Tibial nerve (tissue), 4 donors: ENCODE measurements at regions not wholly inside any gene's neighbourhood (a gene's known extent, or its start where the extent isn't known, plus 50 kb on each side); places are given as distances from the start of the nearest gene placed in this dataset.

Experiments
- DNase-seq, 2 donors: peaks; one replicate each; pipeline ENCODE4 v3.0.0-alpha.2; 2019; ENCODE audit warnings: low spot score in 2 of 2
- H3K27ac ChIP-seq, 4 donors: fragments of 200-600 bp; sonication (generic) in 3 of 4; one replicate each; pipeline ENCODE4 v1.5.1; 2017 to 2019; ENCODE audit warnings: mild to moderate bottlenecking in 1 of 4
- H3K27me3 ChIP-seq, 2 donors: fragments of 200-600 bp; sonication (generic) in 1 of 2; one replicate each; pipeline versions ENCODE4 v1.5.1 to v1.6.0; 2017 to 2019
- H3K36me3 ChIP-seq, 3 donors: fragments of 200-600 bp; sonication (generic); one replicate each; pipeline ENCODE4 v1.5.1; 2018 to 2019
- H3K4me1 ChIP-seq, 4 donors: fragments of 200-600 bp; sonication (generic) in 3 of 4; one replicate each; pipeline ENCODE4 v1.5.1; 2017 to 2019
- H3K4me3 ChIP-seq, 4 donors: fragments of 200-600 bp; sonication (generic) in 3 of 4; one replicate each; pipeline ENCODE4 v1.5.1; 2017 to 2019; ENCODE audit warnings: mild to moderate bottlenecking in 1 of 4, moderate library complexity in 1 of 4
- H3K9me3 ChIP-seq, 4 donors: fragments of 200-600 bp; sonication (generic) in 3 of 4; one replicate each; pipeline ENCODE4 v1.5.1; 2017 to 2019
- EP300 ChIP-seq, 2 donors: sonication (generic); formaldehyde crosslinking; IDR thresholded peaks; one replicate each; pipeline ENCODE4 v1.6.1; 2017; ENCODE audit warnings: antibody characterized with exemption in 2 of 2, mild to moderate bottlenecking in 1 of 2
- POLR2A ChIP-seq, 2 donors: fragments of 450-650 bp; IDR thresholded peaks; one replicate each; pipeline ENCODE4 v1.6.1; 2017; ENCODE audit warnings: antibody characterized with exemption in 2 of 2, mild to moderate bottlenecking in 2 of 2, moderate library complexity in 2 of 2
- WGBS, 2 donors: methylation state at CpG; one replicate each; pipeline ENCODE4 v1.1.5; 2018; 5-methylcytosine and 5-hydroxymethylcytosine counted together
- TF ChIP-seq, protein P1 (sequence below), 5 experiments: fragments of 200-600 bp in 3 of 5; fragments of 450-650 bp in 2 of 5; sonication (generic) in 3 of 5; IDR thresholded peaks; one replicate each; pipeline ENCODE4 v1.5.1; 2016 to 2019; ENCODE audit warnings: antibody characterized with exemption in 5 of 5, mild to moderate bottlenecking in 3 of 5, moderate library complexity in 2 of 5

DNA sequence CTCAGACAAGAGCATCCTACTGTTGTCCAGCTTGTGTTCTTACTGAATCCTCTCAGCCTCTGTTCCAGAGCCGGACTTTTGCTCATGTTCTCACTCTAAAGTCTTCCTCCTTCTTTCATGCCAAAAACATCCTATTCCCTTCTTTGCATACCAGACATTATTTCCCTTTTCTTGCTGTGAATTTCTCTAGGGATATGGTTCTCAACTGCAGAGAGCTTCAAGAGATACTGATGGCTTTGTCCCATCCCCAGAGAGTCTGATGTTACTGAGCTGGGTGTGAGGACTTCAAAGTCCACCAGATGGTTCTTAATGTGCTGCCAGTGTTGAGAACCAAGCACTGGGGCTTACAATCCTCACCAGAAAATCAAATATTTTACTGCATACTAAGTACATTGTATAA, 98.6 kb upstream of the FER start:
- no peaks in the 10 kb centered on the region for H3K36me3 ChIP-seq
- no peak overlapping the region for H3K27ac ChIP-seq
- WGBS, 2 donors: 39 to 48% methylated on average over 1 of the region's 1 CpG
- H3K27me3 ChIP-seq: no peaks in the 10 kb centered on the region
- DNase-seq: no peak
- TF ChIP-seq EP300 (IDR thresholded peaks at IDR 0.05) (no peak), POLR2A (IDR thresholded peaks at IDR 0.05) (no peak)
- TF ChIP-seq, protein P1, sequence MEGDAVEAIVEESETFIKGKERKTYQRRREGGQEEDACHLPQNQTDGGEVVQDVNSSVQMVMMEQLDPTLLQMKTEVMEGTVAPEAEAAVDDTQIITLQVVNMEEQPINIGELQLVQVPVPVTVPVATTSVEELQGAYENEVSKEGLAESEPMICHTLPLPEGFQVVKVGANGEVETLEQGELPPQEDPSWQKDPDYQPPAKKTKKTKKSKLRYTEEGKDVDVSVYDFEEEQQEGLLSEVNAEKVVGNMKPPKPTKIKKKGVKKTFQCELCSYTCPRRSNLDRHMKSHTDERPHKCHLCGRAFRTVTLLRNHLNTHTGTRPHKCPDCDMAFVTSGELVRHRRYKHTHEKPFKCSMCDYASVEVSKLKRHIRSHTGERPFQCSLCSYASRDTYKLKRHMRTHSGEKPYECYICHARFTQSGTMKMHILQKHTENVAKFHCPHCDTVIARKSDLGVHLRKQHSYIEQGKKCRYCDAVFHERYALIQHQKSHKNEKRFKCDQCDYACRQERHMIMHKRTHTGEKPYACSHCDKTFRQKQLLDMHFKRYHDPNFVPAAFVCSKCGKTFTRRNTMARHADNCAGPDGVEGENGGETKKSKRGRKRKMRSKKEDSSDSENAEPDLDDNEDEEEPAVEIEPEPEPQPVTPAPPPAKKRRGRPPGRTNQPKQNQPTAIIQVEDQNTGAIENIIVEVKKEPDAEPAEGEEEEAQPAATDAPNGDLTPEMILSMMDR (IDR thresholded peaks at IDR 0.05): no peak
- peaks cover 0 to 5% (median 0%) of the 10 kb centered on the region in 4 donors for H3K4me1 ChIP-seq
- H3K4me3 ChIP-seq: no peak overlapping the region
- H3K9me3 ChIP-seq: peaks cover 0 to 12% (median 0%) of the 10 kb centered on the region in 4 donors

DNA sequence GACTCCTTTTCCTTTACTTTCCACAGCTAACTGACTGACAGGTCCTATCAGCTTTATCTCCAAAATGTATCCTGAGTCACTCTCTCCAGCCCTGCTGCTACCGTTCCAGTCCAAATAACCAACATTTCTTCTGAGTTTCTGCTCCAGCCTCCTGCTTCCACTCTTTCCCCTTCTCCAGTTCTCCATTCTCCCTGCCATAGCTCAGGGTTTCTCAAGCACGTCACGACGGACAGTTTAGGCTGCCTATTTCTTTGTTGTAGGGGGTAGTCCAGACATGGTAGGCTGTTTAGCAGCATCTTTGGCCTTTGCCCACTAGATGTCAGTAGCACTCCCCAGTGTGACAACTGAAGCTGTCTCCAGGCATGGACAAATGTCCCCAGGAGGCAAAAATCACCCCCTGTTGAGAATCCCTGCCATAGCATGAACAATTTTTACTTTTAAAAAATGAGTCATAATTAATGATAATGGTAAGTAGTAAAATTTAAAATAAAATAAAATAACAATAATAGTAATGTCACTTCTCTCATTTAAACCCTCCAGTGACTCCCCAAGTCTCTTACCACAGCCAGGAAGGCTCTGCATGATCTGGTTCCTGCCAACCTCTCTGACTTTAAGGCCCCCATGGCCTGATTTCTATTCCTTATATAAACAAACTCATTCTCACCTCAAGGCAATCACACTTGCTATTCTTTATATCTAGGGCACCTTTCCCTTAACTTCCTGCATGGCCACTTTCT, 105.4 kb upstream of the FER start:
- Histone ChIP-seq H3K9me3 (peaks cover 0 to 6% (median 0%) of the 10 kb centered on the region in 4 donors), H3K4me3 (no peak overlapping the region), H3K36me3 (no peaks in the 10 kb centered on the region), H3K4me1 (peaks cover 0 to 3% (median 0%) of the 10 kb centered on the region in 4 donors), H3K27ac (no peak overlapping the region), H3K27me3 (no peaks in the 10 kb centered on the region)
- WGBS, 2 donors: 6 to 8% methylated on average over 4 of the region's 4 CpGs
- TF ChIP-seq, protein P1 (IDR thresholded peaks at IDR 0.05): peak; percentile 61 to 81 (median 73)
- no peak for TF ChIP-seq EP300 (IDR thresholded peaks at IDR 0.05)
- DNase-seq: peak; percentile 24 to 59

DNA sequence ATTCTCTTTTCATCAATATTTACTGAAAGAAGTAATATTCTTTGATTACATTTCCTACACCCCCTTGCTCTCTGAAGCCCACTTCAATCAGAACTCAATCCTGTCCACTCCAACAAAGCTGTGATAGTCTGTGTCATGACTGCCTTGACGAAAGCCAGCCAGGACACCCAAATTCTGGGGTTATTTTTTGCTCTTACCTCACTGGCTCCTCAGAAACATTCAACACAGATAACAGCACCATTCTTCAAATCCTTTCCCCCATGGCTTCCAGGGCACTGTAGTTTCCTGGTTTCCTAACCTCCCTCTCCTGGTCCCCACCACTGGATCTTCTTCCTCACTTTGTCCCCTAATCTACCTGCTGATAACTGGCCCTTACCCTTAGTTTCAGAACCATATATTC, 106.1 kb upstream of the FER start:
- DNase-seq: no peak
- Histone ChIP-seq H3K36me3 (no peaks in the 10 kb centered on the region), H3K4me1 (peaks cover 0 to 3% (median 0%) of the 10 kb centered on the region in 4 donors), H3K27ac (no peak overlapping the region), H3K27me3 (no peaks in the 10 kb centered on the region), H3K9me3 (no peaks in the 10 kb centered on the region), H3K4me3 (no peak overlapping the region)
- whole genome bisulfite sequencing, 2 donors: 61 to 85% methylated on average over 1 of the region's 1 CpG
- TF ChIP-seq POLR2A (IDR thresholded peaks at IDR 0.05): no peak
- TF ChIP-seq EP300 (IDR thresholded peaks at IDR 0.05): no peak
- TF ChIP-seq, protein P1 (IDR thresholded peaks at IDR 0.05): no peak

DNA sequence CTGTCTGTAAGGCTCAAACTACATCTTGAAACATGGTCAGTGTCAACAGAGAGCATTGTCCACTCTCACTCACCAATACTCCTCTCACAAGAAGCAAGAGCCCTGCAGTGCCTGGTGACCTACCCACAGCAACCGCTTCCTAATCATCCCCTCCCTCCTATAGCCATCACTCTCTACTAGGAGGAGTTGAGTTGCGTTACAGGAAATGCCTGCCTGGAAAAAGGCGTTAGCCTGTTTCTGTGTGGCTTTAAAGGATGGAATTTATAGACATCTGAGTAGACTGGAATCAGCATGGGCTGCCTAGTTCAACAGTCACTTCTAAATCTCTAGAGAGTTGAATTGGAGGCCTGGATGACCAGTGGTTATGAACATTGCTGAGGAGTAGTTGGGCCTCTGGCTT, 108.3 kb upstream of the FER start:
- Histone ChIP-seq H3K4me1 (peaks cover 0 to 8% (median 0%) of the 10 kb centered on the region in 4 donors), H3K9me3 (no peaks in the 10 kb centered on the region), H3K27me3 (no peaks in the 10 kb centered on the region), H3K4me3 (no peak overlapping the region), H3K36me3 (no peaks in the 10 kb centered on the region), H3K27ac (no peak overlapping the region)
- DNase-seq: no peak
- TF ChIP-seq, protein P1 (IDR thresholded peaks at IDR 0.05): no peak
- TF ChIP-seq POLR2A (IDR thresholded peaks at IDR 0.05) (no peak), EP300 (IDR thresholded peaks at IDR 0.05) (no peak)
- WGBS, 2 donors: 73 to 77% methylated on average over 3 of the region's 3 CpGs

DNA sequence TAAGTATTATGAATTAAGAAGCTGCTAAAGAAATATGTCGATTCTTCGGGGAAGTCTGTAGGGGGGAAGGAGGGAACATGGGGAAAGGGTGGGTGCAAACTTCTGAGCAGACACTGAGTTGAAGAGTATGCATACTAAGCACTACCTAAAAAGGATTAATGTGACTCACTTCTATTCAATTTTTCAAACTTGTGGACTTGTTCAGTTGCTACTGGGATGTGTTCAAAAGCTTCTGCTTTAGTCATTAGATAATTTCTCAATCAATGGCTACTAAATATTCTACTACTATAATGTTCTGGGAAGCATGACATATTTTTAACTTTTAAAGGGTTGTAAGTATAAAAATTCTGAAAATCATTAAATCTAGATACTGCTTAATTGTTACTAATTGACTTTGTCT, 109.7 kb upstream of the FER start:
- Histone ChIP-seq H3K27me3 (no peaks in the 10 kb centered on the region), H3K36me3 (no peaks in the 10 kb centered on the region), H3K4me3 (no peak overlapping the region), H3K4me1 (peaks cover 0 to 14% (median 0%) of the 10 kb centered on the region in 4 donors), H3K9me3 (no peaks in the 10 kb centered on the region), H3K27ac (no peak overlapping the region)
- TF ChIP-seq POLR2A (IDR thresholded peaks at IDR 0.05) (no peak), EP300 (IDR thresholded peaks at IDR 0.05) (no peak)
- TF ChIP-seq, protein P1 (IDR thresholded peaks at IDR 0.05): no peak
- 84 to 95% methylated on average over 2 of the region's 2 CpGs for WGBS, 2 donors
- no peak for DNase-seq
